ENCODE measurements at regions not wholly inside any gene's neighbourhood (a gene's known extent, or its start where the extent isn't known, plus 50 kb on each side); places are given as distances from the start of the nearest gene placed in this dataset.

DNA sequence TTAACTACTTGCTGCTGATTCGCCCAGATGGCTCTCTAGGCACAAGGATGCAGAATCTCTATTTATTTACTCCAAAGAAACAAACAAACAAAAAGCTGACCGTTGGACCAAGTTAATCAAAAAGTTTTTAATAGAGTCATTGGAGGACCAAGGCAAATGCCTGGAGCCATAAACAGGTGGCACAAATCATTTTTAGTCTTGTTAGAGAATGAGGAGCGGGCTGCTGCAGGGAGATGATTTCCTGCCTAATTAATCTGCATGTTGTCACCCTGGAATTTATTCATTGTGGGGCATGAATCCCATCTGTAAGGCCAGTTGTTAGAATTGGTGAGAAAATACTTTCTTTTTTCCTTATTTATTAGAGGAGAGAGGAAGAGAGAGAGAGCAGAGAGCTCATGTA is 147.4 kb upstream of the GATB start:
- no peak overlapping the region for H3K27ac ChIP-seq (ENCODE audit: low read depth, low read length, poor library complexity, severe bottlenecking)
- TF ChIP-seq EZH2phosphoT487 (IDR thresholded peaks at IDR 0.05; ENCODE audit: borderline replicate concordance, low read depth, low read length): no peak
- TF ChIP-seq, protein P1, sequence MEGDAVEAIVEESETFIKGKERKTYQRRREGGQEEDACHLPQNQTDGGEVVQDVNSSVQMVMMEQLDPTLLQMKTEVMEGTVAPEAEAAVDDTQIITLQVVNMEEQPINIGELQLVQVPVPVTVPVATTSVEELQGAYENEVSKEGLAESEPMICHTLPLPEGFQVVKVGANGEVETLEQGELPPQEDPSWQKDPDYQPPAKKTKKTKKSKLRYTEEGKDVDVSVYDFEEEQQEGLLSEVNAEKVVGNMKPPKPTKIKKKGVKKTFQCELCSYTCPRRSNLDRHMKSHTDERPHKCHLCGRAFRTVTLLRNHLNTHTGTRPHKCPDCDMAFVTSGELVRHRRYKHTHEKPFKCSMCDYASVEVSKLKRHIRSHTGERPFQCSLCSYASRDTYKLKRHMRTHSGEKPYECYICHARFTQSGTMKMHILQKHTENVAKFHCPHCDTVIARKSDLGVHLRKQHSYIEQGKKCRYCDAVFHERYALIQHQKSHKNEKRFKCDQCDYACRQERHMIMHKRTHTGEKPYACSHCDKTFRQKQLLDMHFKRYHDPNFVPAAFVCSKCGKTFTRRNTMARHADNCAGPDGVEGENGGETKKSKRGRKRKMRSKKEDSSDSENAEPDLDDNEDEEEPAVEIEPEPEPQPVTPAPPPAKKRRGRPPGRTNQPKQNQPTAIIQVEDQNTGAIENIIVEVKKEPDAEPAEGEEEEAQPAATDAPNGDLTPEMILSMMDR (conservative IDR thresholded peaks at IDR 0.05; ENCODE audit: low read length): no peak
- no peaks in the 10 kb centered on the region for H4K20me1 ChIP-seq (ENCODE audit: insufficient read depth, low read length)
- no peak overlapping the region for H3K4me3 ChIP-seq (ENCODE audit: low read depth, low read length, poor library complexity, severe bottlenecking)
- intact Hi-C loops (cut with micrococcal nuclease; ENCODE audit: unreplicated experiment): no loop called here
- no peaks in the 10 kb centered on the region for H3K4me1 ChIP-seq (ENCODE audit: insufficient read depth, low read length, poor library complexity, severe bottlenecking)
- H3K9me3 ChIP-seq (ENCODE audit: low read length): no peaks in the 10 kb centered on the region
- DNase-seq (ENCODE audit: low spot score): no peak
- H3K36me3 ChIP-seq (ENCODE audit: insufficient read depth, low read length): no peaks in the 10 kb centered on the region
- POLR2A ChIA-PET: no interaction called here
- no peak overlapping the region for H2AFZ ChIP-seq (ENCODE audit: low read length)
- no peaks in the 10 kb centered on the region for H3K9me2 ChIP-seq (ENCODE audit: insufficient read depth, low read length)
- no peak overlapping the region for H3K4me2 ChIP-seq (ENCODE audit: low read length)
- no TSS peak for BruUV-seq (replicated peaks)
- CTCF ChIA-PET (ENCODE audit: unreplicated experiment): no interaction called here
- H3K79me2 ChIP-seq (ENCODE audit: insufficient read depth, low read depth, low read length): no peaks in the 10 kb centered on the region

DNA sequence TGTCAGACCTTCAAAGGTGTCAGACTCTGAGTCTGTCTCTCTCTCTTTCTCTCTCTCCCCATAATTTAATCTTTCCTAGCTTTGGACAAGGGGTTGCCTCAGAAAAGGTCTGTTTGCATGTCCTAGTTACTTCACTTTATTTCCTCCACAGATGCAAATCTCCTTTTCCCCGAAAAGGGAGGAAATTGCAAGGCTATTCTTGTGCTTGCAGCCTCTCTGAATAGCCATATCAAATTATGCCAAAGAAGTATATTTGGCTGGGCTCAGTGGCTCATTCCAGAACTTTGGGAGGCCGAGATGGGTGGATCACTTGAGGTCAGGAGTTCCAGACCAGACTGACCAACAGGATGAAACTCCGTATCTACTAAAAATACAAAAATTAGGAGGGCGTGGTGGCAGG is 145.6 kb upstream of the GATB start:
- ChIA-PET CTCF (ENCODE audit: unreplicated experiment) (no interaction called here), POLR2A (no interaction called here)
- Histone ChIP-seq H3K4me2 (ENCODE audit: low read length) (no peak overlapping the region), H3K4me3 (ENCODE audit: low read depth, low read length, poor library complexity, severe bottlenecking) (no peak overlapping the region), H3K79me2 (ENCODE audit: insufficient read depth, low read depth, low read length) (no peaks in the 10 kb centered on the region), H3K36me3 (ENCODE audit: insufficient read depth, low read length) (no peaks in the 10 kb centered on the region), H4K20me1 (ENCODE audit: insufficient read depth, low read length) (no peaks in the 10 kb centered on the region), H3K9me3 (ENCODE audit: low read length) (no peaks in the 10 kb centered on the region), H3K9me2 (ENCODE audit: insufficient read depth, low read length) (no peaks in the 10 kb centered on the region), H3K27ac (ENCODE audit: low read depth, low read length, poor library complexity, severe bottlenecking) (no peak overlapping the region), H2AFZ (ENCODE audit: low read length) (no peak overlapping the region), H3K4me1 (ENCODE audit: insufficient read depth, low read length, poor library complexity, severe bottlenecking) (no peaks in the 10 kb centered on the region)
- TF ChIP-seq, protein P1 (conservative IDR thresholded peaks at IDR 0.05; ENCODE audit: low read length): no peak
- TF ChIP-seq EZH2phosphoT487 (IDR thresholded peaks at IDR 0.05; ENCODE audit: borderline replicate concordance, low read depth, low read length): no peak
- no TSS peak for BruUV-seq (replicated peaks)
- no peak for DNase-seq (ENCODE audit: low spot score)
- intact Hi-C loops (cut with micrococcal nuclease; ENCODE audit: unreplicated experiment): no loop called here

DNA sequence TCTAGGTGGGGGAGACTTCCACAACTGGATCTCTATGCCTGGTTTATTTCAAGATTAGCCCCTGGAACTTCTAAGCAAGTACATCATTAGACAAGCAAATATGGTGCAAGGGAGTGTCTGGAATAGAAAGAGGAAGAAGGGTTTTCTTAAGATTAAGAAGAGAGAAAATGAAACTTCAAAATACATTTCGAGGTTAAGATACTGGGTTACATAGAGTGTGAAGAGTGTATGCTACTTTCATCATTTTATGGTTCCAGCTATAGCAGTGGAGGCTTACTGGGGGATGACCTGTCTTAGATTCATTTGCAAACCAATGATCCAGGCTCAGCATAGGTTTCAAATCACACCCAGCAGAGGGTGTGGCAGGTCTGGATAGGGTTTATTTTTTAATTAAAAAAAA is 144.4 kb upstream of the GATB start:
- ChIA-PET POLR2A (no interaction called here), CTCF (ENCODE audit: unreplicated experiment) (no interaction called here)
- H3K36me3 ChIP-seq (ENCODE audit: insufficient read depth, low read length): no peaks in the 10 kb centered on the region
- intact Hi-C loops (cut with micrococcal nuclease; ENCODE audit: unreplicated experiment): no loop called here
- no peaks in the 10 kb centered on the region for H3K9me3 ChIP-seq (ENCODE audit: low read length)
- no peak overlapping the region for H3K4me3 ChIP-seq (ENCODE audit: low read depth, low read length, poor library complexity, severe bottlenecking)
- no peak for DNase-seq (ENCODE audit: low spot score)
- TF ChIP-seq, protein P1 (conservative IDR thresholded peaks at IDR 0.05; ENCODE audit: low read length): no peak
- TF ChIP-seq EZH2phosphoT487 (IDR thresholded peaks at IDR 0.05; ENCODE audit: borderline replicate concordance, low read depth, low read length): no peak
- no peaks in the 10 kb centered on the region for H3K79me2 ChIP-seq (ENCODE audit: insufficient read depth, low read depth, low read length)
- no peak overlapping the region for H3K4me2 ChIP-seq (ENCODE audit: low read length)
- no peaks in the 10 kb centered on the region for H4K20me1 ChIP-seq (ENCODE audit: insufficient read depth, low read length)
- no peaks in the 10 kb centered on the region for H3K9me2 ChIP-seq (ENCODE audit: insufficient read depth, low read length)
- H3K4me1 ChIP-seq (ENCODE audit: insufficient read depth, low read length, poor library complexity, severe bottlenecking): no peaks in the 10 kb centered on the region
- BruUV-seq (replicated peaks): no TSS peak
- no peak overlapping the region for H3K27ac ChIP-seq (ENCODE audit: low read depth, low read length, poor library complexity, severe bottlenecking)
- no peak overlapping the region for H2AFZ ChIP-seq (ENCODE audit: low read length)

Measured in OCI-LY7 (cell line).